ENCODE measurements at regions not wholly inside any gene's neighbourhood (a gene's known extent, or its start where the extent isn't known, plus 50 kb on each side); places are given as distances from the start of the nearest gene placed in this dataset.

- Mint-ChIP-seq H3K4me1 (no peaks in the 10 kb centered on the region), H3K36me3 (no peaks in the 10 kb centered on the region), H3K27me3 (no peaks in the 10 kb centered on the region), H3K4me3 (no peak overlapping the region), H3K9me3 (ENCODE audit: low read depth) (peaks cover 5% of the 10 kb centered on the region), H3K27ac (no peak overlapping the region)
- CTCF ChIA-PET, result no interaction called here
- no peak for DNase-seq
- ATAC-seq, result no peak
These were observed 365.2 kb upstream of the DPH6 start for GRCh38 chr15:35911052-35911777.

DNA sequence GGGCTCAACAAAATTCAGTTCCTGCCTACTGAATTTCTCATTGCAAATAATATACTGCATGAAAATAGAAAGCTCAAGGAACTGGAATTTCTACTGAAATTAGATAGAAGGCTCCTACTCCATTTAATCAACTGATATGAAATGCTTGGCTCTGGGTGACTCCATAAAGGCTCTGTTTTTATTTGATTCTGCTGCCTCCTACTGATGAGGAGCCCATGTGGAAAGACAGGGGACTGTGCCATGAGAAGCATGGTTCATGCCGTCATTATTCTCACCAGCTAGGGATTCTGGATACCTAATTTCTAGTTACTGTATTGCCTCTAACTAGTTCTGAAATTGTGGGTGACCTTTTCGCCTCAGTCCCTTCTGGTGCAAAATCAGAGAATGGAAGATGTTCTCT is 366.2 kb upstream of the DPH6 start:
- Mint-ChIP-seq H3K36me3 (no peaks in the 10 kb centered on the region), H3K4me1 (no peaks in the 10 kb centered on the region), H3K27me3 (no peaks in the 10 kb centered on the region), H3K4me3 (no peak overlapping the region), H3K27ac (no peak overlapping the region), H3K9me3 (ENCODE audit: low read depth) (peaks cover 5% of the 10 kb centered on the region)
- no peak for DNase-seq
- CTCF ChIA-PET, result no interaction called here
- ATAC-seq, result no peak

DNA sequence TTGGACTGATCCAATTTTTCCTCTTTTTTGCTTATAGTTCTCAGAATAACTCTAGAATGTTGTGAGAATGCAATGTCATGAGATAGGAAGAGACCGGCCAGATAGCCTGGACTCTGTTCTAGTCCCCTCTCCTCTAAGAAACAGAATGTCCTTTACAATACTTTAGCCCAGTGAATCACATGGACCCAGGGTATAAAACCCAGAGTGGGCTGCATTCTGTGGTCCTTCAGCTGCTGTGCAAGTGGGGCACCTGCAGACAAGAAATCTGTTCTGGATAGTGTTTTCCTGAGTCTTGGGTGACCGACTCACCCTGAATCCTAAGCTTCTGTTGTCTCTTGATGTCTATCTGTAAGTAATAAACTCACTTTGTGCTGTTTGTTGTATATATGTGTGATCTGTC is 368.6 kb upstream of the DPH6 start:
- no peak for ATAC-seq
- no peaks in the 10 kb centered on the region for H3K4me1 Mint-ChIP-seq
- no peak for DNase-seq
- CTCF ChIA-PET, result no interaction called here
- H3K27me3 Mint-ChIP-seq, result no peaks in the 10 kb centered on the region
- H3K9me3 Mint-ChIP-seq (ENCODE audit: low read depth), result peaks cover 5% of the 10 kb centered on the region
- H3K4me3 Mint-ChIP-seq, result no peak overlapping the region
- no peaks in the 10 kb centered on the region for H3K36me3 Mint-ChIP-seq
- no peak overlapping the region for H3K27ac Mint-ChIP-seq

- H3K4me3 Mint-ChIP-seq, result no peak overlapping the region
These were observed 375.1 kb upstream of the DPH6 start for GRCh38 chr15:35921046-35921445.

DNA sequence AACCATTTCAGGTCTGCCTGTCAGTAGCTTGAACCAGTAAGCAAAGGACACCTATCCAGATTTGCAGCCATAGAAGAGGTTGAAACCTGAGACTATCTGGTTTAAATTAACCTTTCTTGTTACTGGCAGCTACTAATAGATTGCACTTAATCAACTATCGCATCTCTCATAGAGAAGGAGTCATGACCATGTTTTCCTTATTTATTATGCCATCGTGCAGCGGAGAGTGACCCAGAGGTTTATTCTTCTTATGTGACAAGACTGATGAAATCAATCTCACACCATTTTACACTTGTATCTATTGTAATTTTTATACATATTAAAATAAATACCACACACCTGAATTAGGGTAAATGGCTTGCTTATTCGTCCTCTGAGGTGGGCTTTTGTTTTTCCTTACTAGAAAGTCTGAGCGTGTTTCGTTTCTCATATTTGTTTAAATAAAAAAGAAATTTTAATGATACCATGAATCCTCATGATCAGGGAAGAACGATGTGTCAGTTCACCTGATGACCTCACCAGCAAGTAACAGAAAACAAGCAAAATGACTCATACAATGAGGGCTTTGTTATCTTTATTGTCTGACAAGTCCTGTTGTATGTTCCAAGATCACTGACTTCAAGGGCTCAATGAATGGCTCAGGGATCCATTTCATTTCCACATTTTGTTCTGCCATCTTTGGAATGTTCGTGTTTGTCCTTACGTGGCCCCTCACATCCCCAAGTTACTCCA is 379.5 kb upstream of the DPH6 start:
- Mint-ChIP-seq H3K4me1 (no peaks in the 10 kb centered on the region), H3K27me3 (no peaks in the 10 kb centered on the region), H3K27ac (no peak overlapping the region), H3K9me3 (ENCODE audit: low read depth) (no peaks in the 10 kb centered on the region), H3K4me3 (no peak overlapping the region), H3K36me3 (no peaks in the 10 kb centered on the region)
- DNase-seq (no peak), ATAC-seq (no peak)
- CTCF ChIA-PET, result no interaction called here

More at GRCh38 chr15:35921046-35921445, 375.1 kb upstream of the DPH6 start:
- no peak for DNase-seq
- no peaks in the 10 kb centered on the region for H3K27me3 Mint-ChIP-seq
- CTCF ChIA-PET, result no interaction called here
- H3K36me3 Mint-ChIP-seq, result no peaks in the 10 kb centered on the region
- H3K27ac Mint-ChIP-seq, result no peak overlapping the region
- no peaks in the 10 kb centered on the region for H3K9me3 Mint-ChIP-seq (ENCODE audit: low read depth)
- no peak for ATAC-seq
- no peaks in the 10 kb centered on the region for H3K4me1 Mint-ChIP-seq

DNA sequence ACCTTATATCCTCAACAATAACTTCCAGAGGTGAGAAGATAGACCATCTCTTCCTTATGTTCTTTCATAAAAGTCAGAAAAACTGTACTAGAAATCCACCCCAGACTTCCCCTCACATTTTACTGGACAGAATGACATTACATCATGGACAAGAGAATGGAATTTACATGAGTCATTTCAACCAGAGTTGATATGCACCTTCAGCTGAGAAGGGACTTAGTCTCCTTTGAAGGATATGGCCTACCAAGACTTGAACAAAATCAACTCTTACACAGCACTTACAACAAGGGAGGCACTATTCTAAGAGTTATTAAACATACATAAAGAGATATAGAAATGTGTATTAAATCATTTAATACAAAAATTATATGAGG is 380.0 kb upstream of the DPH6 start:
- DNase-seq, result no peak
- Mint-ChIP-seq H3K4me3 (no peak overlapping the region), H3K4me1 (no peaks in the 10 kb centered on the region), H3K27me3 (no peaks in the 10 kb centered on the region), H3K27ac (no peak overlapping the region), H3K9me3 (ENCODE audit: low read depth) (no peaks in the 10 kb centered on the region), H3K36me3 (no peaks in the 10 kb centered on the region)
- CTCF ChIA-PET, result no interaction called here
- ATAC-seq, result no peak

DNA sequence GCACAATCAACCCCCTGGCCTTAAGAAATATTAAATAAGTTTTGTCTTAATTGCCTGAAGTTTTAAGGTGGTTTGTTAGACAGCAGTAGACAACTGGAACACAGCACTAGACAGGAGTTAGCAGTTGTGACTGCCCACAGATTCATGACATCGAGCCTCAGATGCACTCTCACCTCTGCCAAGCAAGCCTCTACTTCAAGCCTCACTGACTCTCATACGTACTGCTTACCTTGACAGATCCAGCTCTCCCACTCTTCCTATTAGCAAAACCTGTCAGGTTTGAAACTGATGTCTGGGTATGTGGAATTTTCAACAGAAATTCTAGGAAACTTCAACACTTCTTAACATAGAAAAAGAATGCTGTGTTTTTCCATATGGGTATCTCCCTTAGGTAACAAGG is 382.9 kb upstream of the DPH6 start:
- no peaks in the 10 kb centered on the region for H3K4me1 Mint-ChIP-seq
- no peaks in the 10 kb centered on the region for H3K9me3 Mint-ChIP-seq (ENCODE audit: low read depth)
- ATAC-seq, result no peak
- CTCF ChIA-PET, result no interaction called here
- no peaks in the 10 kb centered on the region for H3K27me3 Mint-ChIP-seq
- no peak for DNase-seq
- H3K36me3 Mint-ChIP-seq, result no peaks in the 10 kb centered on the region
- H3K4me3 Mint-ChIP-seq, result no peak overlapping the region
- no peak overlapping the region for H3K27ac Mint-ChIP-seq

GRCh38 chr15:35929740-35930444 is 383.9 kb upstream of the DPH6 start:
- no peaks in the 10 kb centered on the region for H3K27me3 Mint-ChIP-seq
- no peak overlapping the region for H3K27ac Mint-ChIP-seq
- DNase-seq (no peak), ATAC-seq (no peak)
- H3K4me1 Mint-ChIP-seq, result no peaks in the 10 kb centered on the region
- H3K4me3 Mint-ChIP-seq, result no peak overlapping the region
- CTCF ChIA-PET, result no interaction called here
- no peaks in the 10 kb centered on the region for H3K9me3 Mint-ChIP-seq (ENCODE audit: low read depth)
- H3K36me3 Mint-ChIP-seq, result no peaks in the 10 kb centered on the region

DNA sequence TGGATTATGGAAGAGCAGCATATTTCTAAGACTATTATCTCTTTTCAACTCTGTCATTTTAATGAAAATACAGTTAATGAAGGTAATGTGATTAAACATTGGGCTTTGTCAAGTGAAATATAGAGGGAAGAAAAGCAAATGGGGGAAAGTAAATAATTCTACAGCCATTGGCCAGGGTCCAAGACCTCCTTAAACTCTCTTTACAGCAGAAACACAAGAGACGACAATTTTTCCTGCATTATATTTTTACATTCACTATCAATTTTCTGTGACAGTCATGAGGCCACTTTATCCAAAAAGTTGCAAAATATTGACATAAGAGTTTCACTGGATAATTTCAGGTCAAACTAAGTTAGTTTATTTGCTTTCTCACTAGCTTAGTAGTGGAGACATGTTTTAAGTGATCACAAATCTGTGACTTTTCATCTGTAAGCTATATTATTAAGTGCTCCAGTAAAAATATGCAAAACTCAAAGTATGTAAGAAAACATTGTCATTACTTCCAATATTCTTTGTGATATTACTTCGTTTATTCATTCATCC is 385.9 kb upstream of the DPH6 start:
- DNase-seq, result no peak
- H3K36me3 Mint-ChIP-seq, result no peaks in the 10 kb centered on the region
- no peaks in the 10 kb centered on the region for H3K9me3 Mint-ChIP-seq (ENCODE audit: low read depth)
- ATAC-seq, result no peak
- CTCF ChIA-PET, result no interaction called here
- no peaks in the 10 kb centered on the region for H3K4me1 Mint-ChIP-seq
- H3K4me3 Mint-ChIP-seq, result no peak overlapping the region
- no peaks in the 10 kb centered on the region for H3K27me3 Mint-ChIP-seq
- no peak overlapping the region for H3K27ac Mint-ChIP-seq

- no peaks in the 10 kb centered on the region for H3K9me3 Mint-ChIP-seq (ENCODE audit: low read depth)
- ATAC-seq (no peak), DNase-seq (no peak)
- H3K36me3 Mint-ChIP-seq, result no peaks in the 10 kb centered on the region
- H3K4me1 Mint-ChIP-seq, result no peaks in the 10 kb centered on the region
- no peak overlapping the region for H3K4me3 Mint-ChIP-seq
- no peak overlapping the region for H3K27ac Mint-ChIP-seq
- CTCF ChIA-PET, result no interaction called here
- H3K27me3 Mint-ChIP-seq, result no peaks in the 10 kb centered on the region
These were observed 386.6 kb upstream of the DPH6 start for GRCh38 chr15:35932531-35932930.

GRCh38 chr15:35933531-35933930 is 387.6 kb upstream of the DPH6 start:
- no peak for ATAC-seq
- H3K27me3 Mint-ChIP-seq, result no peaks in the 10 kb centered on the region
- H3K36me3 Mint-ChIP-seq, result no peaks in the 10 kb centered on the region
- DNase-seq, result no peak
- no peaks in the 10 kb centered on the region for H3K9me3 Mint-ChIP-seq (ENCODE audit: low read depth)
- H3K27ac Mint-ChIP-seq, result no peak overlapping the region
- no peak overlapping the region for H3K4me3 Mint-ChIP-seq
- H3K4me1 Mint-ChIP-seq, result no peaks in the 10 kb centered on the region
- CTCF ChIA-PET, result no interaction called here

- ATAC-seq, result no peak
- no peak overlapping the region for H3K4me3 Mint-ChIP-seq
- DNase-seq, result no peak
- H3K27me3 Mint-ChIP-seq, result no peaks in the 10 kb centered on the region
- no peaks in the 10 kb centered on the region for H3K4me1 Mint-ChIP-seq
- H3K36me3 Mint-ChIP-seq, result no peaks in the 10 kb centered on the region
- no peaks in the 10 kb centered on the region for H3K9me3 Mint-ChIP-seq (ENCODE audit: low read depth)
- CTCF ChIA-PET, result no interaction called here
- H3K27ac Mint-ChIP-seq, result no peak overlapping the region
These were observed 388.6 kb upstream of the DPH6 start for GRCh38 chr15:35934383-35935049.

GRCh38 chr15:35936284-35936683 is 390.3 kb upstream of the DPH6 start:
- no peaks in the 10 kb centered on the region for H3K4me1 Mint-ChIP-seq
- no peak overlapping the region for H3K4me3 Mint-ChIP-seq
- H3K27me3 Mint-ChIP-seq, result no peaks in the 10 kb centered on the region
- no peaks in the 10 kb centered on the region for H3K9me3 Mint-ChIP-seq (ENCODE audit: low read depth)
- no peak overlapping the region for H3K27ac Mint-ChIP-seq
- DNase-seq, result no peak
- no peaks in the 10 kb centered on the region for H3K36me3 Mint-ChIP-seq
- CTCF ChIA-PET, result no interaction called here
- no peak for ATAC-seq

Measured in activated CD8-positive, alpha-beta memory T cell treated with anti-CD3 and anti-CD28 coated beads, Interleukin-2, amount 10 ng/mL, durations not matched to agents 7 days and 5 days (primary cell).